MCF 10A (cell line): ENCODE measurements at regions not wholly inside any gene's neighbourhood (a gene's known extent, or its start where the extent isn't known, plus 50 kb on each side); places are given as distances from the start of the nearest gene placed in this dataset.

Experiments used
- BruUV-seq: library from RNA; stranded (reverse); fragments of 400-500 nt; replicated peaks from 2 replicates; lab custom pipeline; 2021; lab: Mats Ljungman, UMichigan
- CTCF ChIA-PET: fragments of 300-600 bp; sonication (Branson Sonifier 250); formaldehyde crosslinking; extraction: SDS; loops from one replicate; lab custom pipeline; 2021; ENCODE audit warnings: antibody characterized with exemption, inconsistent platforms; lab: Yijun Ruan, JAX
- POLR2A ChIA-PET: fragments of 300-600, 350-650 bp; sonication (Branson Sonifier 250); formaldehyde crosslinking; extraction: SDS; loops from one replicate; lab custom pipeline; 2020; ENCODE audit warnings: antibody characterized with exemption, inconsistent platforms; lab: Yijun Ruan, JAX
- DNase-seq: peaks from one replicate; pipeline ENCODE4 v3.0.0-alpha.2; 2018; ENCODE audit not compliant: unreplicated experiment
- H3K27ac Mint-ChIP-seq: one replicate; pipeline ENCODE4 v1.8.0; 2022; ENCODE audit warnings: mild to moderate bottlenecking, low read depth, mixed read lengths; ENCODE audit not compliant: unreplicated experiment
- H3K27me3 Mint-ChIP-seq: one replicate; pipeline ENCODE4 v1.8.0; 2022; ENCODE audit warnings: mixed read lengths; ENCODE audit not compliant: insufficient read depth, unreplicated experiment
- H3K36me3 Mint-ChIP-seq: one replicate; pipeline ENCODE4 v1.8.0; 2022; ENCODE audit warnings: mild to moderate bottlenecking, moderate library complexity, mixed read lengths; ENCODE audit not compliant: insufficient read depth, unreplicated experiment
- H3K4me1 Mint-ChIP-seq: one replicate; pipeline ENCODE4 v1.8.0; 2022; ENCODE audit warnings: mixed read lengths; ENCODE audit not compliant: insufficient read depth, unreplicated experiment
- H3K4me3 Mint-ChIP-seq: one replicate; pipeline ENCODE4 v1.8.0; 2022; ENCODE audit warnings: mild to moderate bottlenecking, moderate library complexity, mixed read lengths; ENCODE audit not compliant: unreplicated experiment
- H3K9me3 Mint-ChIP-seq: one replicate; pipeline ENCODE4 v1.8.0; 2022; ENCODE audit warnings: mixed read lengths; ENCODE audit not compliant: unreplicated experiment
- CTCF ChIP-seq: fragments of 200-600 bp; IDR thresholded peaks from one replicate; pipeline ENCODE4 v1.8.0; 2022; ENCODE audit warnings: antibody characterized with exemption, mild to moderate bottlenecking; ENCODE audit not compliant: unreplicated experiment
- intact Hi-C: fragments of 100-400 bp; cut with micrococcal nuclease; formaldehyde crosslinking; loops from 2 replicates; pipeline ENCODE4 v1.14.1; 2022

DNA sequence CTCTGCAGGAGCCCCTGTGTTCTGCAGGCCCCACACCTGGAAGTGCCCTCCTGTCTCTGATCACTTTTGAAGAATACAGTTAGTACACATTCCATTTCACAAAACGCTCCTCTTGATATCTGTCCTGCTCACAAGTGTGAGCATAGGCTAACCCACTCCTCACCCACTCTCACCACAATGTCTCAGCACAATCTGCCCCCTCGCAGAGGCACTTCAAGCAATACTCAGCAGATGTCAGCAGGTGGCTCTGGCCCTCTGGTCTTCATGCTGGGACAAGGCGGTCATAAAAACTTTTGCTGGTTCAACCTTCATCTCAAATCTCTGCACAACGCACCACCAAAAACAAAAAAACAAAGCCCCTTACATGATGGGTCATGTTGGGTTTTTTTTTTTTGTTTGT, 671.2 kb downstream of the MATN1 start:
- ChIA-PET POLR2A (interaction anchor here (0.7 kb wide), 1 partner anchor 29 kb away, joined by 4 read pairs; no protein-coding TSS in a partner anchor), CTCF (interaction anchor here (0.5 kb wide), 1 partner anchor 359 kb away, joined by 3 read pairs; no protein-coding TSS in a partner anchor)
- no peaks in the 10 kb centered on the region for H3K4me1 Mint-ChIP-seq
- peaks cover 77% of the 10 kb centered on the region for H3K27me3 Mint-ChIP-seq
- intact Hi-C loops = no loop called here
- no peak overlapping the region for H3K4me3 Mint-ChIP-seq
- DNase-seq = no peak
- H3K36me3 Mint-ChIP-seq = no peaks in the 10 kb centered on the region
- no TSS peak for BruUV-seq
- no peak overlapping the region for H3K27ac Mint-ChIP-seq
- no peaks in the 10 kb centered on the region for H3K9me3 Mint-ChIP-seq
- TF ChIP-seq CTCF = no peak

DNA sequence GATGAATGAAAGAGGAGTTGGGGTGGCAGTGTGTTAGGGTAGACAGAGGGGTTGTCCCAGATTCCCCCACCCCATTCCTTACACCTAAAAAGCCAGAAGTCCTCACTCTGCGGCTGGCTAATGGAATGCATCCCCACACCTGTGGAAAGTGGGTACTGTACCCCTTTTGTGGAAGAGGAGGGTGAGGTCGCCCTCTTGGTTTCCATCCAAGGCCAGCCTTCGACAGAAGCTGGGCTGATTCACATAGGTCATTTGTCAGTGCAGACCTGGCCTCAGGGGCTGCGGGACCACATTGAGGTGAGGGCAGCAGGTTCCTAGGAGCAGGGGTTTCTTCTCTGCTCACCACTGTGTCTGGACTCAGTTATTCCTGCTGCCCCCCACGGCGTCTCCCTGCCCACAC, 671.6 kb downstream of the MATN1 start:
- Mint-ChIP-seq H3K9me3 (no peaks in the 10 kb centered on the region), H3K27ac (no peak overlapping the region), H3K27me3 (peaks cover 77% of the 10 kb centered on the region), H3K36me3 (no peaks in the 10 kb centered on the region), H3K4me1 (no peaks in the 10 kb centered on the region), H3K4me3 (no peak overlapping the region)
- BruUV-seq = no TSS peak
- TF ChIP-seq CTCF = no peak
- ChIA-PET CTCF (interaction anchor here (0.5 kb wide), 1 partner anchor 360 kb away, joined by 3 read pairs; no protein-coding TSS in a partner anchor), POLR2A (no interaction called here)
- DNase-seq = no peak
- intact Hi-C loops = no loop called here

DNA sequence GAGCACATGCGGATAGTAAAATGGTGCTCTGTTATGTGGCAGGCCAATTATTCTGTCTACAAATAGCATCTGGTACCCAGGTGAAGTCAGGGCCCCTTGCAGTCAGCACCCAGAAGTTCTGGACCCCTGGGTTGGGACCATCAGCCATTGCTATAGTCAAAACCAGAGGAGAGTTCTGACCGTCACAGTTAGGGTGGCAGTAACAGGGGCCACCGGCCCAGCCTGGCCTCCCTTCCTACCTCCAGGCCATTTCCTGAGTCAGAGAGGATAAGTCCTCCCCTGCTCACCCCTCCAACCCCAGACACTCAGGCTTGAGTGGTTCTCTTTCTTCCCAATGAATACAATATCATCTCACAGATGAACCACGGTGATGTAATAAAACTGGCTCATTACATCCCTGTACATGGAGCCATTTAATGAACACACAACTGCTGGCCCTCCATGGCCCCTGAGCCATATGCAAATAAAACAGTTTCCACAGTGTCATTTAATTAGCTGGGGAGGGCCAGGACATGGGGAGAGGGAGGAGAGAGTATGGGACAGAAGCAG, 673.6 kb downstream of the MATN1 start:
- Mint-ChIP-seq H3K9me3 (no peaks in the 10 kb centered on the region), H3K27me3 (peaks cover 63% of the 10 kb centered on the region), H3K4me1 (no peaks in the 10 kb centered on the region), H3K4me3 (no peak overlapping the region), H3K36me3 (no peaks in the 10 kb centered on the region), H3K27ac (no peak overlapping the region)
- CTCF ChIA-PET = no interaction called here
- intact Hi-C loops = no loop called here
- TF ChIP-seq CTCF = no peak
- POLR2A ChIA-PET = no interaction called here
- DNase-seq = no peak
- BruUV-seq = no TSS peak

DNA sequence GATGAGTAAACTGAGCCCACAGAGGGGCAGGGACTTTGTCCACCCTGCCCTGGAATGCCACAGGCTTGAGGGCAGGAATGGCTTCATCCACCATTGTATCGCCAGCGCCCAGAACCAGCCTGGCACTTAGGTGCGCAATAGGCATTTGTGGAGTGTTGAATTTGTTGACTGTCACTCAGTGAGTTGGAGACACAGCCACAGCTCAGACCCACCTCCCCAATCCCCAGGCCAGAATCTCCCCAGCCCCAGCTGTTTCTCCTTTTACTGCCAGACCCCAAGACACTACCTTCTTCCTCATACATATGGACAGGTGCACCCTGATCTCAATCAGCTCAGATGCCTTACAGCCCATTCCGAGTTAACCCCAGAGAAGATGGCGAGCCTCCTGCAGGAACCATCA, 674.5 kb downstream of the MATN1 start:
- CTCF ChIA-PET = no interaction called here
- H3K9me3 Mint-ChIP-seq = no peaks in the 10 kb centered on the region

More for the DNA sequence above, 674.5 kb downstream of the MATN1 start:
- Mint-ChIP-seq H3K36me3 (no peaks in the 10 kb centered on the region), H3K4me1 (no peaks in the 10 kb centered on the region), H3K4me3 (no peak overlapping the region), H3K27ac (no peak overlapping the region), H3K27me3 (peaks cover 54% of the 10 kb centered on the region)
- POLR2A ChIA-PET = no interaction called here
- no TSS peak for BruUV-seq
- intact Hi-C loops = no loop called here
- no peak for TF ChIP-seq CTCF
- DNase-seq = no peak
